Endodermal cell (in vitro differentiated cells): ENCODE measurements at regions not wholly inside any gene's neighbourhood (a gene's known extent, or its start where the extent isn't known, plus 50 kb on each side); places are given as distances from the start of the nearest gene placed in this dataset.

Source experiments
- DNase-seq: peaks from one replicate; pipeline ENCODE4 v3.0.0-alpha.2; 2017
- H3K27ac ChIP-seq: 2 replicates; pipeline ENCODE4 v1.5.1; 2013; ENCODE audit warnings: mild to moderate bottlenecking, low read depth, low read length, moderate library complexity
- H3K27me3 ChIP-seq: 2 replicates; pipeline ENCODE4 v1.6.1; 2013; ENCODE audit warnings: mild to moderate bottlenecking, low read length, moderate library complexity; ENCODE audit not compliant: insufficient read depth, control insufficient read depth, poor library complexity, severe bottlenecking
- H3K36me3 ChIP-seq: 2 replicates; pipeline ENCODE4 v1.7.0; 2013; ENCODE audit warnings: mild to moderate bottlenecking, low read length, moderate library complexity; ENCODE audit not compliant: control insufficient read depth, insufficient read depth
- H3K4me1 ChIP-seq: one replicate; pipeline ENCODE4 v1.7.0; 2013; ENCODE audit warnings: low read length; ENCODE audit not compliant: control insufficient read depth, insufficient read depth
- H3K4me3 ChIP-seq: 2 replicates; pipeline ENCODE4 v1.5.1; 2013; ENCODE audit warnings: mild to moderate bottlenecking, low read length, moderate library complexity
- H3K9ac ChIP-seq: 2 replicates; pipeline ENCODE4 v1.6.1; 2013; ENCODE audit warnings: mild to moderate bottlenecking, low read length, moderate library complexity; ENCODE audit not compliant: poor library complexity, severe bottlenecking; ENCODE audit errors: extremely low read depth
- H3K9me3 ChIP-seq: 2 replicates; pipeline ENCODE4 v1.6.1; 2013; ENCODE audit warnings: mild to moderate bottlenecking, low read length, moderate library complexity; ENCODE audit not compliant: control insufficient read depth
- H3K27ac Mint-ChIP-seq: 2 replicates; pipeline ENCODE4 v1.8.0; 2020; ENCODE audit warnings: mixed read lengths
- H3K27me3 Mint-ChIP-seq: 2 replicates; pipeline ENCODE4 v1.8.0; 2021; ENCODE audit warnings: mild to moderate bottlenecking, mixed read lengths; ENCODE audit not compliant: insufficient read depth
- H3K36me3 Mint-ChIP-seq: 2 replicates; pipeline ENCODE4 v1.8.0; 2020; ENCODE audit warnings: low read depth, mixed read lengths
- H3K4me1 Mint-ChIP-seq: 2 replicates; pipeline ENCODE4 v1.8.0; 2020; ENCODE audit warnings: mixed read lengths
- H3K4me3 Mint-ChIP-seq: 2 replicates; pipeline ENCODE4 v1.8.0; 2020; ENCODE audit warnings: mild to moderate bottlenecking, moderate library complexity, mixed read lengths
- H3K9me3 Mint-ChIP-seq: 2 replicates; pipeline ENCODE4 v1.8.0; 2020; ENCODE audit warnings: mild to moderate bottlenecking, mixed read lengths
- CTCF ChIP-seq: fragments of 200-600 bp; sonication (generic); conservative IDR thresholded peaks from 2 replicates; pipeline ENCODE4 v1.5.0; 2021; ENCODE audit warnings: antibody characterized with exemption, mild to moderate bottlenecking
- WGBS, 2 experiments: methylation state at CpG; one replicate each; pipeline versions ENCODE4 v1.1.5 to v1.1.7; 2013; ENCODE audit warnings: missing lambda C conversion rate in 2 of 2, mixed read lengths in 1 of 2; ENCODE audit not compliant: insufficient coverage in 1 of 2, insufficient read length in 1 of 2; 5-methylcytosine and 5-hydroxymethylcytosine counted together

DNA sequence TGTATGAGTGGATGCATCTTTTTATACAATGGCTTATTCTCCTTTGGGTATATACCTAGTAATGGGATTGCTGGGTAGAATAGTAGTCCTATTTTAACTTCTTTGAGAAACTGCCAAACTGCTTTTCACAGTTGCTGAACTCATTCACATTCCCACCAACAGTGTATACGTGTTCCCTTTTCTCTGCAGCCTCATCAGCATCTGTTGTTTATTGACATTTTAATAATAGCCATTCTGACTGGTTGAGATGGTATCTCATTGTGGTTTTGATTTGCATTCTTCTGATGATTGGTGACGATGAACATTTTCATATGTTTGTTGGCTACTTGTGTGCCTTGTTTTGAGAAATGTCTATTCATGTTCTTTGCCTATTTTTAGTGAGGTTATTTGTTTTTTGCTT lies 687.0 kb upstream of the EPHA5 start:
- no peaks in the 10 kb centered on the region for H3K36me3 Mint-ChIP-seq
- Histone ChIP-seq H3K9me3 (no peaks in the 10 kb centered on the region), H3K27me3 (no peaks in the 10 kb centered on the region), H3K27ac (no peak overlapping the region), H3K4me3 (no peak overlapping the region), H3K36me3 (no peaks in the 10 kb centered on the region), H3K4me1 (no peaks in the 10 kb centered on the region), H3K9ac (no peak overlapping the region)
- no peaks in the 10 kb centered on the region for H3K27me3 Mint-ChIP-seq
- WGBS, 2 experiments = 83% methylated on average over 1 to 2 of the region's 2 CpGs
- TF ChIP-seq CTCF = no peak
- H3K4me3 Mint-ChIP-seq = no peak overlapping the region
- no peak for DNase-seq
- H3K9me3 Mint-ChIP-seq = no peaks in the 10 kb centered on the region
- no peak overlapping the region for H3K27ac Mint-ChIP-seq
- H3K4me1 Mint-ChIP-seq = peaks cover 4% of the 10 kb centered on the region

GRCh38 chr4:66355328-66355727 lies 685.0 kb upstream of the EPHA5 start:
- H3K9me3 Mint-ChIP-seq = no peaks in the 10 kb centered on the region
- peaks cover 4% of the 10 kb centered on the region for H3K4me1 Mint-ChIP-seq
- TF ChIP-seq CTCF = no peak
- no peaks in the 10 kb centered on the region for H3K36me3 ChIP-seq
- 98% methylated on average over 2 of the region's 2 CpGs; no CpG with 5 or more reads in 1 of the 2 experiments for WGBS, 2 experiments
- DNase-seq = no peak
- no peaks in the 10 kb centered on the region for H3K27me3 ChIP-seq
- no peaks in the 10 kb centered on the region for H3K36me3 Mint-ChIP-seq
- no peaks in the 10 kb centered on the region for H3K27me3 Mint-ChIP-seq
- H3K27ac ChIP-seq = no peak overlapping the region
- H3K27ac Mint-ChIP-seq = no peak overlapping the region
- H3K9me3 ChIP-seq = no peaks in the 10 kb centered on the region
- no peak overlapping the region for H3K4me3 ChIP-seq
- H3K9ac ChIP-seq = no peak overlapping the region
- no peak overlapping the region for H3K4me3 Mint-ChIP-seq
- no peaks in the 10 kb centered on the region for H3K4me1 ChIP-seq

GRCh38 chr4:66351761-66352160 lies 681.5 kb upstream of the EPHA5 start:
- no peaks in the 10 kb centered on the region for H3K27me3 ChIP-seq
- no peak for TF ChIP-seq CTCF
- DNase-seq = no peak
- Mint-ChIP-seq H3K4me3 (no peak overlapping the region), H3K27me3 (no peaks in the 10 kb centered on the region), H3K9me3 (no peaks in the 10 kb centered on the region), H3K4me1 (no peaks in the 10 kb centered on the region), H3K27ac (no peak overlapping the region), H3K36me3 (no peaks in the 10 kb centered on the region)
- H3K36me3 ChIP-seq = no peaks in the 10 kb centered on the region
- H3K9ac ChIP-seq = no peak overlapping the region
- H3K9me3 ChIP-seq = no peaks in the 10 kb centered on the region
- H3K27ac ChIP-seq = no peak overlapping the region
- H3K4me3 ChIP-seq = no peak overlapping the region
- WGBS, 2 experiments = 83 to 93% methylated on average over 1 of the region's 2 CpGs
- H3K4me1 ChIP-seq = no peaks in the 10 kb centered on the region
